ENCODE measurements at regions not wholly inside any gene's neighbourhood (a gene's known extent, or its start where the extent isn't known, plus 50 kb on each side); places are given as distances from the start of the nearest gene placed in this dataset.

DNA sequence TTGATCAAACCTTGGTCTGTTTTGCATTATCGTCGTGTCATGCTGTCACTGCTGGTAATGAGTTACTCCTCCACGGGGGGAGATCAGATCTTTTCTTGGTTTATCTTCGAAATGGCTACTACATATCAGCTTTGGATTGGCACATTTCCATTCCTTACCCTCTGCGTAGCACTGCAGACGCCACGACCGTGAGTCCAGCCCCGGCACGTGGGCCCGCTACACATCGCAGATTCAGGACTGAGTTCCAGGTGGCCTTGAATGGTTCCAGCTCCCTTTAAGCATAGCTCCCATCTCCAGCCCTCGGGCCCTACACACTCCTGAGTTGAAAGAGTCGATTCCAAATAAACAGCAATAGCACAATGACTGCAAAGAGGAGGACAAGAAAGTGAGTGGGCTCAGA is 238.6 kb upstream of the PFKP start:
- Mint-ChIP-seq H3K36me3 (ENCODE audit: insufficient read depth in 1 of 3, low read depth in 3 of 3) (peaks cover 0 to 3% (median 0%) of the 10 kb centered on the region in 3 experiments; a peak in 1 of 7 replicates), H3K4me1 (no peaks in the 10 kb centered on the region)
- H4K20me1 ChIP-seq (ENCODE audit: control insufficient read depth, insufficient read depth, insufficient read length): no peaks in the 10 kb centered on the region

More for the DNA sequence above, 238.6 kb upstream of the PFKP start:
- H4K8ac ChIP-seq (replicated peaks; ENCODE audit: insufficient read length, low read depth, low read length): no peak overlapping the region
- H3K27me3 ChIP-seq (ENCODE audit: insufficient read depth, low read length): no peaks in the 10 kb centered on the region
- no peak overlapping the region for H3K14ac ChIP-seq (ENCODE audit: insufficient read depth, low read length)
- H2BK5ac ChIP-seq (ENCODE audit: insufficient read length, low read length): no peak overlapping the region
- no peaks in the 10 kb centered on the region for H3K4me1 ChIP-seq (ENCODE audit: insufficient read depth, low read length)
- H3K4ac ChIP-seq (ENCODE audit: low read depth, low read length): no peak overlapping the region
- H3K56ac ChIP-seq (ENCODE audit: insufficient read length, low read depth, low read length): no peak overlapping the region
- H3K18ac ChIP-seq (ENCODE audit: insufficient read length, low read depth, low read length): no peak overlapping the region
- WGBS (ENCODE audit: extremely low coverage, insufficient read length, low lambda C conversion rate): no CpG with 5 or more reads among the region's 14 CpGs
- H2AK5ac ChIP-seq (ENCODE audit: insufficient read length, low read length): no peak overlapping the region
- no peaks in the 10 kb centered on the region for H3K27me3 Mint-ChIP-seq (ENCODE audit: low read depth)
- no peak overlapping the region for H3K4me2 ChIP-seq (ENCODE audit: insufficient read depth, insufficient read length, low read length)
- H4K91ac ChIP-seq (ENCODE audit: insufficient read length, low read depth, low read length): no peak overlapping the region
- H2BK120ac ChIP-seq (ENCODE audit: low read depth, low read length, poor library complexity, severe bottlenecking): no peak overlapping the region
- H3K4me3 Mint-ChIP-seq: no peak overlapping the region
- H3K79me1 ChIP-seq (ENCODE audit: insufficient read depth, low read depth, low read length, poor library complexity, severe bottlenecking): no peaks in the 10 kb centered on the region
- no peak overlapping the region for H2BK15ac ChIP-seq (ENCODE audit: low read depth, low read length)
- no peak overlapping the region for H2BK12ac ChIP-seq (ENCODE audit: insufficient read length, low read depth, low read length)
- no peaks in the 10 kb centered on the region for H3K23me2 ChIP-seq (ENCODE audit: insufficient read length, low read depth, low read length, poor library complexity, severe bottlenecking)
- no peak overlapping the region for H3K23ac ChIP-seq (ENCODE audit: insufficient read length, low read depth, low read length)
- no peak overlapping the region for H3K9ac ChIP-seq (ENCODE audit: extremely low read depth, insufficient read length, low read length)
- H3K9me3 Mint-ChIP-seq: no peaks in the 10 kb centered on the region; a peak in 1 of 5 replicates
- H2BK20ac ChIP-seq (ENCODE audit: low read depth, low read length, poor library complexity, severe bottlenecking): no peak overlapping the region
- no peaks in the 10 kb centered on the region for H3K79me2 ChIP-seq (ENCODE audit: insufficient read depth, low read length)
- TF ChIP-seq, protein P1, sequence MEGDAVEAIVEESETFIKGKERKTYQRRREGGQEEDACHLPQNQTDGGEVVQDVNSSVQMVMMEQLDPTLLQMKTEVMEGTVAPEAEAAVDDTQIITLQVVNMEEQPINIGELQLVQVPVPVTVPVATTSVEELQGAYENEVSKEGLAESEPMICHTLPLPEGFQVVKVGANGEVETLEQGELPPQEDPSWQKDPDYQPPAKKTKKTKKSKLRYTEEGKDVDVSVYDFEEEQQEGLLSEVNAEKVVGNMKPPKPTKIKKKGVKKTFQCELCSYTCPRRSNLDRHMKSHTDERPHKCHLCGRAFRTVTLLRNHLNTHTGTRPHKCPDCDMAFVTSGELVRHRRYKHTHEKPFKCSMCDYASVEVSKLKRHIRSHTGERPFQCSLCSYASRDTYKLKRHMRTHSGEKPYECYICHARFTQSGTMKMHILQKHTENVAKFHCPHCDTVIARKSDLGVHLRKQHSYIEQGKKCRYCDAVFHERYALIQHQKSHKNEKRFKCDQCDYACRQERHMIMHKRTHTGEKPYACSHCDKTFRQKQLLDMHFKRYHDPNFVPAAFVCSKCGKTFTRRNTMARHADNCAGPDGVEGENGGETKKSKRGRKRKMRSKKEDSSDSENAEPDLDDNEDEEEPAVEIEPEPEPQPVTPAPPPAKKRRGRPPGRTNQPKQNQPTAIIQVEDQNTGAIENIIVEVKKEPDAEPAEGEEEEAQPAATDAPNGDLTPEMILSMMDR (conservative IDR thresholded peaks at IDR 0.05): no peak
- H3K9me3 ChIP-seq (ENCODE audit: control insufficient read depth, low read depth, low read length): no peaks in the 10 kb centered on the region
- H4K5ac ChIP-seq (ENCODE audit: insufficient read length, low read depth, low read length): no peak overlapping the region
- H2AFZ ChIP-seq (ENCODE audit: low read length): no peak overlapping the region
- DNase-seq: no peak
- H3K27ac ChIP-seq (ENCODE audit: insufficient read length, low read depth, low read length): no peak overlapping the region
- H3K27ac Mint-ChIP-seq: no peak overlapping the region
- H3T11ph ChIP-seq (ENCODE audit: low read length): no peak overlapping the region
